K562 (cell line): ENCODE measurements at regions not wholly inside any gene's neighbourhood (a gene's known extent, or its start where the extent isn't known, plus 50 kb on each side); places are given as distances from the start of the nearest gene placed in this dataset.

ENCODE experiments used
- ATAC-seq: fragments of 200-7000 bp; cut with Tn5 transposase; 3 replicates; pipeline ENCODE4 v1.9.1; 2020; ENCODE audit warnings: moderate library complexity
- BruUV-seq: library from RNA; stranded (reverse); fragments of 400-500 nt; replicated peaks from 2 replicates; lab custom pipeline; 2021; lab: Mats Ljungman, UMichigan
- CTCF ChIA-PET: fragments of 300-600 bp; formaldehyde crosslinking; extraction: SDS; loops from one replicate; lab custom pipeline; 2021; ENCODE audit warnings: low intra/inter-chr PET ratio; lab: Yijun Ruan, JAX
- POLR2A ChIA-PET: fragments of 300-600, 350-650 bp; sonication (Branson Sonifier 250); formaldehyde crosslinking; extraction: SDS; loops from one replicate; lab custom pipeline; 2021; ENCODE audit warnings: antibody characterized with exemption, inconsistent platforms; lab: Yijun Ruan, JAX
- DNase-seq, 4 experiments: peaks; one replicate each; pipeline versions ENCODE4 v3.0.0 to v3.0.0-alpha.2; 2011 to 2018; ENCODE audit warnings: low spot score in 3 of 4, mixed read lengths in 3 of 4; ENCODE audit errors: extremely low read depth in 1 of 4
- FAIRE-seq: peaks from 2 replicates; lab custom pipeline; 2011; peaks lifted over from hg19 to GRCh38; lab: Jason Lieb, UNC
- H2AFZ ChIP-seq: 2 replicates; pipeline ENCODE4 v1.6.0; 2011; ENCODE audit warnings: low read depth, low read length, control low read depth, inconsistent platforms
- H3K27ac ChIP-seq: fragments of 200-600 bp; 3 replicates; pipeline ENCODE4 v1.8.0; 2011; ENCODE audit warnings: low read depth, mild to moderate bottlenecking, control low read depth, inconsistent platforms, low read length, moderate library complexity, mixed read lengths; ENCODE audit errors: extremely low read depth
- H3K27me3 ChIP-seq, 2 experiments: fragments of 300-600 bp in 1 of 2; 2 replicates in 1 of 2; 3 replicates in 1 of 2; pipeline versions ENCODE4 v1.6.0 to v1.8.0; 2011; ENCODE audit warnings: inconsistent platforms in 2 of 2, low read length in 2 of 2, mild to moderate bottlenecking in 1 of 2, mixed read lengths in 1 of 2, moderate library complexity in 1 of 2; ENCODE audit not compliant: control insufficient read depth in 2 of 2, insufficient read depth in 2 of 2
- H3K36me3 ChIP-seq: fragments of 300-600 bp; 3 replicates; pipeline ENCODE4 v1.8.0; 2011; ENCODE audit warnings: mild to moderate bottlenecking, low read length, inconsistent platforms; ENCODE audit not compliant: control insufficient read depth, insufficient read depth
- H3K4me1 ChIP-seq, 2 experiments: fragments of 200-600 bp in 1 of 2; replicated peaks in 1 of 2; 2 replicates in 1 of 2; 3 replicates in 1 of 2; pipeline versions ENCODE4 v1.5.1 to v1.8.0; 2011; ENCODE audit warnings: inconsistent platforms in 2 of 2, low read length in 2 of 2, mild to moderate bottlenecking in 1 of 2, mixed read lengths in 1 of 2, moderate library complexity in 1 of 2; ENCODE audit not compliant: control insufficient read depth in 2 of 2, insufficient read depth in 2 of 2
- H3K4me2 ChIP-seq: 2 replicates; pipeline ENCODE4 v1.6.1; 2011; ENCODE audit warnings: low read length, control low read depth, inconsistent platforms, mixed read lengths; ENCODE audit not compliant: insufficient read depth
- H3K4me3 ChIP-seq: fragments of 200-600 bp; sonication (generic), shearing (Covaris generic); 2 replicates; pipeline ENCODE4 v1.5.1; 2016; ENCODE audit warnings: control low read depth, inconsistent platforms
- H3K79me2 ChIP-seq: fragments of 200-600 bp; 3 replicates; pipeline ENCODE4 v1.8.0; 2011; ENCODE audit warnings: low read length, inconsistent platforms; ENCODE audit not compliant: control insufficient read depth, insufficient read depth
- H3K9ac ChIP-seq, 2 experiments: 2 replicates each; pipeline versions ENCODE4 v1.6.0 to v1.6.1; 2011; ENCODE audit warnings: low read depth in 2 of 2, low read length in 2 of 2, control low read depth in 1 of 2, inconsistent platforms in 1 of 2, mild to moderate bottlenecking in 1 of 2, mixed read lengths in 1 of 2; ENCODE audit not compliant: insufficient read depth in 1 of 2
- H3K9me1 ChIP-seq: one replicate; pipeline ENCODE4 v1.6.0; 2011; ENCODE audit warnings: inconsistent platforms, mild to moderate bottlenecking, low read length, moderate library complexity; ENCODE audit not compliant: control insufficient read depth, insufficient read depth
- H3K9me3 ChIP-seq: replicated peaks from 2 replicates; pipeline ENCODE4 v1.5.1; 2011; ENCODE audit warnings: low read depth, low read length, inconsistent platforms; ENCODE audit not compliant: control insufficient read depth, insufficient read depth
- H4K20me1 ChIP-seq: replicated peaks from 2 replicates; pipeline ENCODE4 v1.6.1; 2011; ENCODE audit warnings: low read length, inconsistent platforms, mixed read lengths; ENCODE audit not compliant: control insufficient read depth, insufficient read depth
- SP2 ChIP-seq: IDR thresholded peaks from 2 replicates; pipeline ENCODE4 v1.6.1; 2011; ENCODE audit warnings: mild to moderate bottlenecking, low read depth, low read length, moderate library complexity; ENCODE audit not compliant: poor library complexity, severe bottlenecking; ENCODE audit errors: extremely low read depth
- STAG1 ChIP-seq: sonication (generic); formaldehyde crosslinking; IDR thresholded peaks from 2 replicates; pipeline ENCODE4 v1.5.0; 2020; ENCODE audit warnings: missing genetic modification reagents, borderline replicate concordance
- WGBS: fragments of 100-300 bp; shearing (Covaris generic); methylation state at CpG from one replicate; pipeline ENCODE4 v1.1.6; 2016; ENCODE audit warnings: low coverage, mixed read lengths; ENCODE audit not compliant: insufficient coverage; ENCODE audit errors: missing lambda C conversion rate; 5-methylcytosine and 5-hydroxymethylcytosine counted together
- in situ Hi-C: fragments of 300-500 bp; cut with MboI; formaldehyde crosslinking; loops from 4 replicates; pipeline ENCODE4 v1.15.0; 2018; ENCODE audit warnings: inconsistent platforms, mixed read lengths
- intact Hi-C: fragments of 100-400 bp; cut with micrococcal nuclease; formaldehyde crosslinking; loops from 2 replicates; pipeline ENCODE4 v1.14.2; 2022
- TF ChIP-seq, protein P1 (sequence below): fragments of 450-650 bp; formaldehyde crosslinking; IDR thresholded peaks from 2 replicates; pipeline ENCODE4 v1.4.0; 2020; ENCODE audit warnings: mild to moderate bottlenecking, mixed read lengths

GRCh38 chr2:16774980-16775898, 109.6 kb upstream of the CYRIA start (continued):
- TF ChIP-seq STAG1 (CRISPR knock-in tag), result peak; percentile 66; the same call in 1 of the 2 replicates
- TF ChIP-seq, all 486 proteins: peak for 7

DNA sequence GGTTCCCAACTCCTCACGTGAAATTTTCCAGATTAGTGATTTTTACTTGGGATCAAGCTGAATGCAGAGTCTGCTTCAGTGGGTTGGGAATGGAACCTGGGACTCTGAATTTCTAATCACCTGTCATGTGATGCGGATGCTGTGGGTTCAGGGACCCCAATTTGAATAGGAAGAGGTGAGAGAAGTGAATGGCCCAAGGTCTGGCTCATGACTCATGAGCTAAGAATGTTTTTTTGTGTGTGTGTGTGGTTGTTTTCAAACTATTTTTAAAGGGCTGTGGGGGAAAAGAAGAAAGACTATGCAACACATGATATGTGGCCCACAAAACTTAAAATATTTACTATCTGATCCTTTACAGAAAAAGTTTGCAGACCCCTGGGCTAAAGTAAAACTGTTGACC, 108.5 kb upstream of the CYRIA start:
- Histone ChIP-seq H3K4me2 (no peak overlapping the region), H3K9me3 (no peaks in the 10 kb centered on the region), H3K27me3 (0 out of 5 replicates have a peak, but pooled peaks cover 0 to 2% of the 10 kb centered on the region in 2 experiments), H3K4me3 (no peak overlapping the region), H3K9ac (no peak overlapping the region), H3K79me2 (no peaks in the 10 kb centered on the region), H2AFZ (no peak overlapping the region), H3K9me1 (no peaks in the 10 kb centered on the region)
- in situ Hi-C loops (loop anchor here (5.0 to 25.0 kb wide), 3 partner anchors 533 to 901 kb away; partner anchors contain the start of gene MYCN), intact Hi-C loops (loop anchor here (10.0 kb wide), 2 partner anchors 691 to 801 kb away; no protein-coding TSS in a partner anchor)
- ATAC-seq, result no peak
- no TSS peak for BruUV-seq
- 0% methylated on average over 2 of the region's 2 CpGs for WGBS
- no peak for FAIRE-seq
- no peak for TF ChIP-seq SP2
- TF ChIP-seq, protein P1, sequence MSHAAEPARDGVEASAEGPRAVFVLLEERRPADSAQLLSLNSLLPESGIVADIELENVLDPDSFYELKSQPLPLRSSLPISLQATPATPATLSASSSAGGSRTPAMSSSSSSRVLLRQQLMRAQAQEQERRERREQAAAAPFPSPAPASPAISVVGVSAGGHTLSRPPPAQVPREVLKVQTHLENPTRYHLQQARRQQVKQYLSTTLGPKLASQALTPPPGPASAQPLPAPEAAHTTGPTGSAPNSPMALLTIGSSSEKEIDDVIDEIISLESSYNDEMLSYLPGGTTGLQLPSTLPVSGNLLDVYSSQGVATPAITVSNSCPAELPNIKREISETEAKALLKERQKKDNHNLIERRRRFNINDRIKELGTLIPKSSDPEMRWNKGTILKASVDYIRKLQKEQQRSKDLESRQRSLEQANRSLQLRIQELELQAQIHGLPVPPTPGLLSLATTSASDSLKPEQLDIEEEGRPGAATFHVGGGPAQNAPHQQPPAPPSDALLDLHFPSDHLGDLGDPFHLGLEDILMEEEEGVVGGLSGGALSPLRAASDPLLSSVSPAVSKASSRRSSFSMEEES (CRISPR knock-in tag), result peak; percentile 15; the same call in 1 of the 2 replicates
- TF ChIP-seq, all 486 proteins: peak for 1
- Histone ChIP-seq H4K20me1 (no peaks in the 10 kb centered on the region), H3K27ac (no peak overlapping the region), H3K4me1 (no peaks in the 10 kb centered on the region), H3K36me3 (no peaks in the 10 kb centered on the region)
- ChIA-PET POLR2A (interaction anchor here (0.6 kb wide), 1 partner anchor 378 kb away, joined by 3 read pairs; no protein-coding TSS in a partner anchor), CTCF (interaction anchor here (1.9 to 2.0 kb wide), 2 partner anchors 126 to 536 kb away, joined by 13 to 14 read pairs; no protein-coding TSS in a partner anchor)
- DNase-seq, result no peak
